ENCODE measurements at regions not wholly inside any gene's neighbourhood (a gene's known extent, or its start where the extent isn't known, plus 50 kb on each side); places are given as distances from the start of the nearest gene placed in this dataset.

DNA sequence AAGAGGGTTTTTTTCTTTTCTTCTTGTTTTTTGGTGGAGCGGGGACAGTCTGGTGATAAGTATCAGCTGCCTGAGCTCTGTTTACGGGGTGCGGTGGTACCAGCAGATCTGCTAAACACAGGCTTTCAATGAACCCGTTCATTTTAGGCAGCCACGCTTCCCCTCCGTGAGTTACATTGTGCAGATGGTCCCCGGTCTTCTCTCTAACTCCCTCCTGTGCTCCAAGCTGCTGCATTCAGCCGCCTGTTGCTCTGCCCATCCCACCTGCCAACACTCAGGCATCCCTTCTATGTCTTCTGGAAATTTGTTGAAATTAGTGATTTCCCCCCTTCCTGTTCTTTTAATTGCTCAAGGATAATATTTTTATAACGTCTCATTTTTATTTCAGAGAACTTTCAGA lies 82.1 kb upstream of the ELAC2 start:
- TF ChIP-seq REST (IDR thresholded peaks at IDR 0.05; ENCODE audit: insufficient read depth in 1 of 2, low read depth in 2 of 2, low read length in 2 of 2) (no peak), SIN3A (IDR thresholded peaks at IDR 0.05; ENCODE audit: borderline replicate concordance, insufficient read depth, low read length) (no peak), FOXP2 (optimal IDR thresholded peaks at IDR 0.05; ENCODE audit: borderline replicate concordance, extremely low read depth, extremely low read length, insufficient read depth) (no peak)

DNA sequence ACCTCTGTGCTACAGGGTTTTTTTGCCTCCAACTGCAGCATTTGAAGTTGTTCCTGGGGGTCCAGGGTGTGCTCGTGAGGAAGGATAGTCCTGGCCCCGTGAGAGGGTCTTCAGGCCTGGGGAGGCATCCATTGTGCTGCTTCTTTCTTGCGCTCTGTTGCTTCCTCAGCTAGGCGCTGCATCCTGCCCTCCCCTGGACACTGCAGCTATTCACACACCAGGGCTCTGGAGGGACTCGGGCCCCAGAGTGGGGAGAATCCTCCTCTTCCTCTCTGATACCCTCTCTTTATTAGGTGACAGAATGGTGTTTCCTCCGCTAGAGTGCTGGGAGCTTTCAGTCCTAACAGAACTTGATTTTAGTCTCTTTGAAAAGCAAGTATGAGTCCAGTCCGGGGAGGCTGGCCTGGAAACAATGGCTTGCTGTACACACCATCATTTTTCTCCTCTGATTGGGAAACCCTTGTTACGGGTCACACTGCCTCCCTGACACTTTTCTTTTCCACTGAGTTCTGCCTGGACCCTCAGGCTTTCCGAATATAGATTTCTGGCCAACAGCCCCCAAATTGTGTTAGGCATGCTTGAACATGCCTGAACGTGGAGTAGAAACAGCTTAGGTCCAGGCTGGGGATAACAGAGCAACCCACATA lies 81.4 kb upstream of the ELAC2 start:
- no peak for TF ChIP-seq TAF1 (IDR thresholded peaks at IDR 0.05; ENCODE audit: borderline replicate concordance, insufficient read depth, low read length)
- TF ChIP-seq FOXP2 (optimal IDR thresholded peaks at IDR 0.05; ENCODE audit: borderline replicate concordance, extremely low read depth, extremely low read length, insufficient read depth) = no peak
- TF ChIP-seq REST (IDR thresholded peaks at IDR 0.05; ENCODE audit: insufficient read depth in 1 of 2, low read depth in 2 of 2, low read length in 2 of 2) = no peak
- no peak for TF ChIP-seq SIN3A (IDR thresholded peaks at IDR 0.05; ENCODE audit: borderline replicate concordance, insufficient read depth, low read length)
- TF ChIP-seq POLR2AphosphoS5 (IDR thresholded peaks at IDR 0.05; ENCODE audit: low read depth, low read length) = no peak

- TF ChIP-seq SIN3A (IDR thresholded peaks at IDR 0.05; ENCODE audit: borderline replicate concordance, insufficient read depth, low read length) (no peak), TAF1 (IDR thresholded peaks at IDR 0.05; ENCODE audit: borderline replicate concordance, insufficient read depth, low read length) (no peak), REST (IDR thresholded peaks at IDR 0.05; ENCODE audit: insufficient read depth in 1 of 2, low read depth in 2 of 2, low read length in 2 of 2) (no peak)
Observed at GRCh38 chr17:13096291-13096690, 78.5 kb upstream of the ELAC2 start.

DNA sequence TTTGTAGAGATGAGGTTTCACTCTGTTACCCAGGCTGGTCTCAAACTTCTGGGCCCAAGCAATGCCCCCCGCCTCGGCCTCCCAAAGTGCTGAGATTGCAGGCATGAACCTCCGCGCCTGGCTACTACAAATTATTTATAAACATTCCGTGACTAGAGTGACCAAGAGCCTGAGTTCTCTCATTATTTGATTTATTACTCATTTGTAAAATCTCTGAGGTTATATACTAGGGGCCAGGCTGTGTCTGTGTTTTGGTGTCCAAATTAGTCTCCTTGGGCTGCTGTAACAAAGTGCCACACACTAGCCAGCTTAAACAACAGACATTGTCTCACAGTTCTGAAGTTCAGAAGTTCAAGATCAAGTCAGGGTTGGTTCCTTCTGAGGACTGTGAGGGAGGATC lies 70.8 kb upstream of the ELAC2 start:
- TF ChIP-seq FOXP2 (optimal IDR thresholded peaks at IDR 0.05; ENCODE audit: borderline replicate concordance, extremely low read depth, extremely low read length, insufficient read depth) (no peak), POLR2AphosphoS5 (IDR thresholded peaks at IDR 0.05; ENCODE audit: low read depth, low read length) (no peak), REST (IDR thresholded peaks at IDR 0.05; ENCODE audit: insufficient read depth in 1 of 2, low read depth in 2 of 2, low read length in 2 of 2) (no peak), TAF1 (IDR thresholded peaks at IDR 0.05; ENCODE audit: borderline replicate concordance, insufficient read depth, low read length) (no peak), SIN3A (IDR thresholded peaks at IDR 0.05; ENCODE audit: borderline replicate concordance, insufficient read depth, low read length) (no peak)

DNA sequence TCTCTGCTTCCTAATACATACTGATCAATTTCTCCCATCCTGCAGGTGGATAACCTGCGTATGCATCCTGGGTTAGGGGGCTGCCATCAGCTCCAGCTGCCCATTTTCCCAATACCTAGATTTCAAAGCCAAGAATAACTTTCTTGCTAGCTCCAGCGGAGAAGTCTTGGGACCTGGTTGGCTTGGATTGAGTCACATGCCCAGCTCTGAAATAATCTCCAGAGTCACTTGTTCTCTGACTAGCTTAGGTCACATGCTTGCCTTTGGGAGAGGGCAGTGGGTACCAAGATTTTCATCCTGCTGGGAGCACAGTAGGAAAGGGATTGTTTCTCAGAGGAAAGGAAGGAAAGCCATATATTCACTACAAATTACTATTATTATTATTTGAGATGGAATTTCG lies 70.0 kb upstream of the ELAC2 start:
- TF ChIP-seq REST (IDR thresholded peaks at IDR 0.05; ENCODE audit: insufficient read depth in 1 of 2, low read depth in 2 of 2, low read length in 2 of 2) = no peak
- TF ChIP-seq TAF1 (IDR thresholded peaks at IDR 0.05; ENCODE audit: borderline replicate concordance, insufficient read depth, low read length) = no peak
